K562 (cell line): ENCODE measurements at regions not wholly inside any gene's neighbourhood (a gene's known extent, or its start where the extent isn't known, plus 50 kb on each side); places are given as distances from the start of the nearest gene placed in this dataset.

Source experiments
- FOXA1 ChIP-seq: fragments of 450-650 bp; IDR thresholded peaks from 2 replicates; pipeline ENCODE4 v1.6.1; 2016; ENCODE audit warnings: mild to moderate bottlenecking, borderline replicate concordance
- NCOR1 ChIP-seq: fragments of 450-650 bp; IDR thresholded peaks from 2 replicates; pipeline ENCODE4 v1.6.1; 2016; ENCODE audit warnings: mild to moderate bottlenecking, moderate library complexity
- NR4A1 ChIP-seq, 2 experiments: fragments of 250-450 bp in 1 of 2; fragments of 450-650 bp in 1 of 2; sonication (Bioruptor Pico) in 1 of 2; IDR thresholded peaks; 2 replicates each; pipeline versions ENCODE4 v1.4.0 to v1.6.1; 2016 to 2020; ENCODE audit warnings: mild to moderate bottlenecking in 2 of 2, missing compliant biosample characterization in 1 of 2, missing genetic modification characterization in 1 of 2, moderate library complexity in 1 of 2
- SUPT5H ChIP-seq: fragments of 450-650 bp; IDR thresholded peaks from 2 replicates; pipeline ENCODE4 v1.6.1; 2016
- ZKSCAN3 ChIP-seq: fragments of 250-450 bp; sonication (Bioruptor Pico); IDR thresholded peaks from 2 replicates; pipeline ENCODE4 v1.4.0; 2020
- ZNF165 ChIP-seq: fragments of 250-450 bp; sonication (Bioruptor Pico); IDR thresholded peaks from 2 replicates; pipeline ENCODE4 v1.4.0; 2020; ENCODE audit warnings: borderline replicate concordance
- TF ChIP-seq, protein P1 (sequence below): fragments of 200-400 bp; formaldehyde crosslinking; IDR thresholded peaks from 2 replicates; pipeline ENCODE4 v1.6.1; 2017; ENCODE audit warnings: mild to moderate bottlenecking, low read depth, low read length, moderate library complexity
- TF ChIP-seq, protein P2 (sequence below): sonication (generic); formaldehyde crosslinking; IDR thresholded peaks from 2 replicates; pipeline ENCODE4 v1.8.0; 2022; ENCODE audit warnings: mild to moderate bottlenecking, low read depth, missing genetic modification reagents
- TF ChIP-seq, protein P3 (sequence below): sonication (generic); formaldehyde crosslinking; IDR thresholded peaks from 2 replicates; pipeline ENCODE4 v1.5.0; 2020; ENCODE audit warnings: missing genetic modification reagents

DNA sequence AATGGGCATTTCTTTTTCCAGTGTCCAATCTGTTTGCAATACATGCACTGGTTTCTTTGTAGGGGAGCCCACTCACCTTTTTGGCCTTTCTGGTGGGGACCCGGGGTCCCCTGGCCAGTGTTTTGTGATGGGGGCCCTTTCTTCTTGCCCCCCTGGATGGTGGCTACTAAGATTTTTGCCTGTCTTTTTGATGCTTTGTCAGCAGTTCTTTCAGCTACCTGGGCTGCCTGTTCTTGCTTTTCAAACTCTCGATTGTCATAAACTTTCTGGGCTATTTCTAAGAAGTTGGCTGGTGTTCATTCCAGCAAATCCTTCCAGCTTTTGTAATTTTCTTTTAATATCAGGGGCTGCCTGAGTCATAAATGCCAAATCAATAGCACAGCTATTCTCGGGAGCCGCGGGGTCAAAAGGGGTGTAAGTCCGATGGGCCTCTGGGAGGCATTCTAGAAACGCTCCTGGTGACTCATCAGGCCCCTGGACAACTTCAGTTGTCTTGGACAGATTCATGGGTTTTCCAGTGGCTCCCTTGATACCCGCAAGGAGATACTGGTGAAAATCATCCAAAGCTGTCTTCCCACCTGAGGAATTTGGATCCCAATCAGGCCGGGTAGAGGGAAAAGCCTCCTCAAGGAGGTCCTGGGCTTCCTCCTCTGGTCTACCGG, 79.0 kb downstream of the PRR15 start (continued):
- TF ChIP-seq, protein P1, sequence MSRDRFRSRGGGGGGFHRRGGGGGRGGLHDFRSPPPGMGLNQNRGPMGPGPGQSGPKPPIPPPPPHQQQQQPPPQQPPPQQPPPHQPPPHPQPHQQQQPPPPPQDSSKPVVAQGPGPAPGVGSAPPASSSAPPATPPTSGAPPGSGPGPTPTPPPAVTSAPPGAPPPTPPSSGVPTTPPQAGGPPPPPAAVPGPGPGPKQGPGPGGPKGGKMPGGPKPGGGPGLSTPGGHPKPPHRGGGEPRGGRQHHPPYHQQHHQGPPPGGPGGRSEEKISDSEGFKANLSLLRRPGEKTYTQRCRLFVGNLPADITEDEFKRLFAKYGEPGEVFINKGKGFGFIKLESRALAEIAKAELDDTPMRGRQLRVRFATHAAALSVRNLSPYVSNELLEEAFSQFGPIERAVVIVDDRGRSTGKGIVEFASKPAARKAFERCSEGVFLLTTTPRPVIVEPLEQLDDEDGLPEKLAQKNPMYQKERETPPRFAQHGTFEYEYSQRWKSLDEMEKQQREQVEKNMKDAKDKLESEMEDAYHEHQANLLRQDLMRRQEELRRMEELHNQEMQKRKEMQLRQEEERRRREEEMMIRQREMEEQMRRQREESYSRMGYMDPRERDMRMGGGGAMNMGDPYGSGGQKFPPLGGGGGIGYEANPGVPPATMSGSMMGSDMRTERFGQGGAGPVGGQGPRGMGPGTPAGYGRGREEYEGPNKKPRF: no peak
- no peak for TF ChIP-seq ZNF165 (CRISPR knock-in tag)
- no peak for TF ChIP-seq FOXA1
- no peak for TF ChIP-seq SUPT5H
- TF ChIP-seq, protein P2, sequence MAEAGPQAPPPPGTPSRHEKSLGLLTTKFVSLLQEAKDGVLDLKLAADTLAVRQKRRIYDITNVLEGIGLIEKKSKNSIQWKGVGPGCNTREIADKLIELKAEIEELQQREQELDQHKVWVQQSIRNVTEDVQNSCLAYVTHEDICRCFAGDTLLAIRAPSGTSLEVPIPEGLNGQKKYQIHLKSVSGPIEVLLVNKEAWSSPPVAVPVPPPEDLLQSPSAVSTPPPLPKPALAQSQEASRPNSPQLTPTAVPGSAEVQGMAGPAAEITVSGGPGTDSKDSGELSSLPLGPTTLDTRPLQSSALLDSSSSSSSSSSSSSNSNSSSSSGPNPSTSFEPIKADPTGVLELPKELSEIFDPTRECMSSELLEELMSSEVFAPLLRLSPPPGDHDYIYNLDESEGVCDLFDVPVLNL: no peak
- no peak for TF ChIP-seq ZKSCAN3 (CRISPR knock-in tag)
- no peak for TF ChIP-seq NR4A1 (CRISPR knock-in tag; IDR thresholded peaks at IDR 0.05)
- no peak for TF ChIP-seq NR4A1 (tag; IDR thresholded peaks at IDR 0.05)
- TF ChIP-seq NCOR1: no peak
- TF ChIP-seq, protein P3, sequence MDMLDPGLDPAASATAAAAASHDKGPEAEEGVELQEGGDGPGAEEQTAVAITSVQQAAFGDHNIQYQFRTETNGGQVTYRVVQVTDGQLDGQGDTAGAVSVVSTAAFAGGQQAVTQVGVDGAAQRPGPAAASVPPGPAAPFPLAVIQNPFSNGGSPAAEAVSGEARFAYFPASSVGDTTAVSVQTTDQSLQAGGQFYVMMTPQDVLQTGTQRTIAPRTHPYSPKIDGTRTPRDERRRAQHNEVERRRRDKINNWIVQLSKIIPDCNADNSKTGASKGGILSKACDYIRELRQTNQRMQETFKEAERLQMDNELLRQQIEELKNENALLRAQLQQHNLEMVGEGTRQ (CRISPR knock-in tag): no peak
